HG02938 (cell line): ENCODE measurements at regions not wholly inside any gene's neighbourhood (a gene's known extent, or its start where the extent isn't known, plus 50 kb on each side); places are given as distances from the start of the nearest gene placed in this dataset.
"Not testable (repeated sequence)": the region's sequence is repeated elsewhere in the genome, so short reads cannot be mapped to it uniquely, and the experiment has no call there.

Experiments used
- ATAC-seq: cut with Tn5 transposase; IDR thresholded peaks from one replicate; pipeline ENCODE4 v1.9.1; 2021; ENCODE audit warnings: mild to moderate bottlenecking, moderate library complexity; ENCODE audit not compliant: unreplicated experiment

DNA sequence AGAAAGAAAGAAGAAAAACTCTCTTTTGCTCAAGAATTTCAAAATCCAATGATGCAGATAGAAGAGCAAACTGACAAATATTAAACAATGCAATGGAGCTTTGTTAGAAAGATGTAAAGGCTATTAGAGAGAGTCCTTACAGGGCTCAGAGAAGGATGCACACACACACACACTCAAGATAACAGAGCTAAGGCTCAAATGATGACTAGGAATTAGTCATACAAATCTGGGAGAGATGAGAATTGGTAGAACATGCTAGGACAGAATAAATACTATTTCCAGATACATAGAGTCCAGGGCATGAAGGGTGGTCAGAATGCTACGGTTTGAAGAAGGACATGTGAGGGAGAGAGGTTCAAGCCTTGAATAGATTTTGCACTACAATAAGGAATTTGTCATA, 650.1 kb upstream of the MDGA2 start:
- no peak for ATAC-seq

DNA sequence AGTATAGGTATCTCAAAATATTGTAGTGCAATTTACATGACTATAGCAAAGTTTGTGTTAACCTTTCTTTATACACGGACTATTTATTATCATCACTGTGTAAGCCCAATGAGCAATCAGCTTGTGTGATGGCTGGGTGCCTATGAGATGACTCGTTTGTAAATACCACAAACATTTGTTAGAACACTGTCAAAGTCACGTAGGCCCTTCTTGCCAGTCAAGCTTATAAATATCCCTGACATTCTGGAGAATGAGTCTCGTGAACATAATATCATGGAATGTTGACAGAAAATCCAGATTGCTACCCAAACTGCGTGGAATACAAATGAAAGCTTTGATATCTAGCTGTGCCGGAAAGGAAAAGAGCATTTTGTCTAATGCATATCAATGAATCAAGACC, 648.3 kb upstream of the MDGA2 start:
- ATAC-seq: no peak

DNA sequence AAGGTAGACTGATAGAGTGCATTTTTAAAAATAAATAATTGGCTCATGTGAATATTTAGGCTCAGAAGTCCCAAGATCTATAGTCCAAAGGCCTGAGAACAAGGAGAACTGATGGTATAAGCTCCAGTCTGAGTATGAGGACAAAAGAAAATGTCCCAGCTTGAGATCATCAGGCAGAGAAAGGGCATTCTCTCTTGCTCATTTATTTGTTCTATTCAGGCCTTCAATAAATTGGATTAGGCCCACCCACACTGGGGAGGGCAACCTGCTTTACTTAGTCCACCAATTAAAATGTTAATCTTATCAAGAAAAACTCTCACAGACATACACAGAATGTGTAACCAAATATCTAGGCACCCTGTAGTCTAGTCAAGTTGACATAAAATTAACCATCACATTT, 644.4 kb upstream of the MDGA2 start:
- ATAC-seq: no peak

DNA sequence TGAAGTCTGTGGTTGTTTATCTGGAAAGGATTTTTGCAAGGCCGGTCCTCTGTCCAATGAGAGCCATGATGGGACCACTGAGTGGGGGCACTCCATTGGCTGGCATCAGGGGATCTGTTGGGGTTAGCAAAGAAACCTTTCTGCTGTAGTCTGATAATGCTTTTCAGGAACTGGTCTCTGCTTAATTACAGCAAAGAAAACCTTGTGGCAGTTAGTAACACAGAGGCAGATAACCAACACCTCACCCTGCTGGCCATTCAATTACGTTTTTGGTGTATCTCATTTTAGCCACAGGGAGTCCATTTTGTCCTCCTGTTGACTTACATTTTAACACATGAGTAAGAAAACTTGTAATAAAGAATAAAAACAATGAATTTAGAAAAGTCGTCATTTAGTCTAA, 629.3 kb upstream of the MDGA2 start:
- ATAC-seq: no peak

DNA sequence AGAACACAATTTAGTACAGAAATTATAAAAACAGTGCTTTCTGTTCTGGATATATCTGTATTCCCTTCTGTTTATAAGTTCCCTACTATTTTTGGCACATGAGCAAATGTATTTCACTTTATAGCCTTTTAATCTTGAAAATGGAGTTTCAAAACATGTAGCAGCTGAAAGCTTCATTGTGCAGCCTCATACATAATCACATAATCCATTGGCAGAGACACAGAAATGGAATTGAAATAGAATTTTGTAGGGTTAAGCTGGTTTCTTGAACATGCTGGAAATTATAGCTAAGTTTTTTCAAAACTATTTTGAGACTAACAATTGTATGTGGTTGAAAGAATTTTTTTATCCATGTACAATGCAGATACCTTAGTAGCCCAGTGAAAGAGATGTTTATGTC, 614.3 kb upstream of the MDGA2 start:
- ATAC-seq: no peak

DNA sequence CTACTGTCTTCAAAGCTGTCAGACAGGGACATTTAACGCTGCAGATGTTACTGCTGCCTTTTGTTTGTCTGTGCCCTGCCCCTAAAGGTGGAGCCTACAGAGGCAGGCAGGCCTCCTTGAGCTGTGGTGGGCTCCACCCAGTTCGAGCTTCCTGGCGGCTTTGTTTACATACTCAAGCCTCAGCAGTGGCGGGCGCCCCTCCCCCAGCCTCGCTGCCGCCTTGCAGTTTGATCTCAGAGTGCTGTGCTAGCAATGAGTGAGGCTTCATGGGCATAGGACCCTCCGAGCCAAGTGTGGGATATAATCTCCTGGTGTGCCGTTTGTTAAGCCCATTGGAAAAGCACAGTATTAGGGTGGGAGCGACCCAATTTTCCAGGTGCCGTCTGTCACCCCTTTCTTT, 609.8 kb upstream of the MDGA2 start:
- not testable (repeated sequence) for ATAC-seq

DNA sequence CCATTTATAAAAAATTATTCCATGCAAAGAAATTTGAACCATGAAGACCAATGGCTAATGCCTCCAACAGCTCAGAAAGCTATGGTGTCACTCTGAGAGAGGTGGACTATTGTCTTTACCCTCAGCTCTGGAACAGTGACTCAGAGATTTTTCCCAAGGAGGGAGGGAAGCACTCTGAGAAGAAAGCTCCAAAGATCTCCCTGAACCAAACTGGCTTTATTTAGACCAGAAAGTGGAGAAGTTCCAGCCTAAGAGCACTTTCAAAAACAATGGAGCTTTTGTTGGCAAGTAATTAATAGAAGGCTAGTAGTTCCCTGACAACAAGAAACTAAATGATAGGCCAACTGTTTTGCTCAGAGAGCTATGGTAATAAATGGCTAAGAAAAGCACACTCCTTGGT, 599.9 kb upstream of the MDGA2 start:
- no peak for ATAC-seq

DNA sequence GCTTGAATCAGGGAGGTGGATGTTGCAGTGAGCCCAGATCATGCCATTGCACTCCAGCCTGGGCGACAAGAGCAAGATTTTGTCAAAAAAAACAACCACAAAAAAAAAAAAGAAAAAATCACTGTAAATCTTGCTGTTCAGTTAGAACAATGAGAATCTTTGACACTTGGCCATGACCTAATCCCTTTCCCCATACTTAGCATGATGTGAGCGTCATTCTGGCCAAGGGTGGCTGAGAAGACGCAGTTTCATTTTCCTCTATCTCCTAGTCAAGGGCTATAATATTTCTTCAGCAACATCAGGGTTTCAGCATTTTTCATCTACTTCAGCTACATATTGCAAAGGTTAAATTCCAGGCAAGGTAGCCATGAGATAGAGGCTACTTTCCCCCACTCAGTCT, 599.4 kb upstream of the MDGA2 start:
- no peak for ATAC-seq

DNA sequence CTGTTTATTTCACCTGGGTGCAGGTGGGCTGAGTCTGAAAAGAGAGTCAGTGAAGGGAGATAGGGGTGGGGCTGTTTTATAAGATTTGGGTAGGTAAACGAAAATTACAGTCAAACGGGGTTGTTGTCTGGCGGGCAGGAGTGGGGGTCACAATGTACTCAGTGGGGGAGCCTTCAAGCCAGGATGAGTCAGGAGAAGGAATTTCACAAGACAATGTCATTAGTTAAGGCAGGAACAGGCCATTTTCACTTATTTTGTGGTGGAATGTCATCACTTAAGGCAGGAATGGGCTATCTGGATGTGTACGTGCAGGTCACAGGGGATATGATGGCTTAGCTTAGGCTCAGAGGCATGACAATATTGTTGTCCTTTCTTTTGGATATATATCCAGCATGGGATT, 592.5 kb upstream of the MDGA2 start:
- not testable (repeated sequence) for ATAC-seq

DNA sequence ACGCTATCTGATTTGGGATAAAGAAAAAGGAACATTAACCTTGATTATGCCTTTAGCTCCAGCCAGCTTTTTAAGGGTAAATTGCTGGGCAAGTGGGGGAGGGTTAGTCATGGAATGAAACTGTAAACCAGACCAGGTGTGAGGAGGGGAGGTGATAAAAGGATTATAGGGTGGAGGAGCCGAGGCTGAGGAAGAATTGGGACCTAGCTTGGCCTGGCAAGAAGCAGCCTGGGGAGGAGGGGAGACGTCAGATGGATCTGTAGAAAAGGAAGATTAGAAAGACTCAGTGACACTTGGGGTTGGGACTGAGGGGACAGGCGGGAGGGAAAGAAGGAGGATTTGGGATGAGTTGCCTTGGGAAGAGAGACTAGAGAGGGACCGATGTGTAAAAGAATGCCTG, 590.8 kb upstream of the MDGA2 start:
- ATAC-seq: not testable (repeated sequence)

DNA sequence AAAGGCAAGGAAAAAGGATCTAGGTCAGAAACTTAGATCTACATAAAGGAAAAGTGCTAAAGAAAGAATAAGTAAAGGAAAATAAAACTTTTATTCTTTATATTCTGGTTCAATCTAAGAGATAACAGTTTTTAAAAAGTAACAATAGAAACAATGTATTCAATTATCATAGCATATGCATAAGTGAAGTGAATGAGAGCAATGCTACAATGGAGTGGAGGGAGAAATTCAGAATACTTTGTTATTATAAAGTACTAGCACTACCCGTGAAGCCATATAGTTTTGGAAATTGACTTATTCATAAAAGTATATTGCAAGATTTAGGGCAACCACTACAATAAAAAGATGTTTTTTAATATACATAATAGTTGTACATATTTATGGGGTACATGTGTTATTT, 586.0 kb upstream of the MDGA2 start:
- ATAC-seq: no peak

DNA sequence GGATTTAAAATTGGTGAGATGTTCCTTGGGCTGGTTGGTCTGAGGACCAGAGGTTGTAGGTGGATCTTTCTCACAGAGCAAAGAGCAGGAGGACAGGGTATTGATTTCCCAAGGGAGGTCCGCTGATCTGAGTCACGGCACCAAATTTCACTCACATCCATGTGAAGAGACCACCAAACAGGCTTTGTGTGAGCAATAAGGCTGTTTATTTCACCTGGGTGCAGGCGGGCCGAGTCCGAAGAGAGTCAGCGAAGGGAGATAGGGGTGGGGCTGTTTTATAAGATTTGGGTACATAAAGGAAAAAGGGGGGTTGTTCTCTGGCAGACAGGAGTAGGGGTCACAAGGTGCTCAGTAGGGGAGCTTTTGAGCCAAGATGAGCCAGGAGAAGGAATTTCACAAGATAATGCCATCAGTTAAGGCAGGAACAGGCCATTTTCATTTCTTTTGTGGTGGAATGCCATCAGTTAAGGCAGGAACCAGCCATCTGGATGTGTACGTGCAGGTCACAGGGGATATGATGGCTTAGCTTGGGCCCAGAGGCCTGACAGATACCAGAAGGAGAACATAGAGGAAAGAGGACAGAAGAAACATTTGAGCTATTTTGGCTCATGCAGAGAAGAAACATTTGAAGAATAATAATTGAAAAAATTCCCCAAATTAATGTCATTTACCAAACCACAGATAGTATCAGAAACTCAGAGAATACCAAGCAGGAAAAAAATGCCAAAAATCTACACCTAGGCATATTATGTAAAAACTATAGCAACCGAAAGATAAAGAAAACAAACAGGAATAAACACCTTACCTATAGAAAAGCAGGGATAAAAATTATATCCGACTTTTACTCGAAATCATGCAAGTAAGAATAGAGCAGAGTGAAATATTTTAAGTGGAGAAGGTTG, 585.2 kb upstream of the MDGA2 start:
- not testable (repeated sequence) for ATAC-seq

DNA sequence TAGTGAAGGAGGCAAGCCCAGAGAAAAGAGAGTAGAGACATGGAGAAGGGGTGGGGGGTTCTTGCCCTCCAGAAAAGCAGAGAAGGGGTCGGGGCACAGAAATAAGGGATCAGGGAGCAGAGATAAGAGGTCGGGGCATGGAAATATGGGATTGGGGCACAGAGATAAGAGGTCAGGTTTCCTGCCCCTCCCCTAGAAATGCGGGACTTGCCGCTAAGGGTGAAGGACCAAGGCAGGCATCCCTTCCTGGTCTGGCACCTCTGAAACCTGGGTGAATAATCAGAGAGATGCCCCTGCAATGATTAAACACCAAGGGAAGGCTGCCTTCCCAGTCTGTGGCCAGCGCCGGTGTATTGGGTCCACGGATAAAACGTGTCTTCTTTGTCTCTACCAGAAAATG, 584.5 kb upstream of the MDGA2 start:
- ATAC-seq: not testable (repeated sequence)

DNA sequence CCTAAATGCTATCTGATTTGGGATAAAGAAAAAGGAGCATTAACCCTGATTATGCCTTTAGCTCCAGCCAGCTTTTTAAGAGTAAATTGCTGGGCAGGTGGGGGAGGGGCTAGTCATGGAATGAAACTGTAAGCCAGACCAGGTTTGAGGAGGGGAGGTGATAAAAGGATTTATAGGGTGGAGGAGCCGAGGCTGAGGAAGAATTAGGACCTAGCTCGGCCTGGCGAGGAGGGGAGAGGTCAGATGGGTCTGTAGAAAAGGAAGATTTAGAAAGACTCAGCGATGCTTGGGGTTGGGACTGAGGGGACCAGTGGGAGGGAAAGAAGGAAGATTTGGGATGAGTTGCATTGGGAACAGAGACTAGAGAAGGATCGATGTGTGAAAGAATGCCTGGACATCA, 583.8 kb upstream of the MDGA2 start:
- ATAC-seq: not testable (repeated sequence)

DNA sequence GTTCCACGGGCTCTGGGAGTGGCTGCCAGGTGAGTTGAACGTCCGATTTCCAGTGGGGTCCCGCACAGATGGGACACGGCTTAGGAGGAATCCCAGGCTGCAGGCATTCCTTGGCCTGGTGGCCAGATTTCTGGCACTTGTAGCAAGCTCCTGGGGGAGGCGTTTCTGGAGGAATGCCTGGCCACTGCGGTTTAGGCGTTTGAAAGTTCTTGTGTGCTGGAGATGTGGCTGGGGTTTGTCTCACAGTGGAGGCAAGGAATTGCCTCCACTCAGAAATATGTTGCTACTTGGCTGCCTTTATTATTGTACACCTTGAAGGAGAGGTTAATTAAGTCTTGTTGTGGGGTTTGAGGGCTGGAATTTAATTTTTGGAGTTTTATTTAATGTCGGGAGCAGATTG, 583.3 kb upstream of the MDGA2 start:
- ATAC-seq: not testable (repeated sequence)

DNA sequence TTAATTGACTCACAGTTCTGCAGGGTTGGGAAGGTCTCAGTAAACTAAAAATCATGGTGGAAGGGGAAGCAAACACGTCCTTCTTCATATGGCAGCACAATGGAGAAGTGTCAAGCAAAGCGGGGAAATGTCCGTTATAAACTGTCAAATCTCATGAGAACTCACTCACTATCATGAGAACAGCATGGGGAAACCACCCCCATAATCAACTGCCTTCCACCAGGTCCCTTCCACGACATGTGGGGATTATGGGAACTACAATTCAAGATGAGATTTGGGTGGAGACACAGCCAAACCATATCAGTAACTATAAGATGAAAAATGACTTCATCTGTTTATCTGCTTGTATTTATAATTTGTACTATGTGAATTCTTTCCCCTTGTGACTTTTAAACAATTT, 577.6 kb upstream of the MDGA2 start:
- ATAC-seq: no peak

DNA sequence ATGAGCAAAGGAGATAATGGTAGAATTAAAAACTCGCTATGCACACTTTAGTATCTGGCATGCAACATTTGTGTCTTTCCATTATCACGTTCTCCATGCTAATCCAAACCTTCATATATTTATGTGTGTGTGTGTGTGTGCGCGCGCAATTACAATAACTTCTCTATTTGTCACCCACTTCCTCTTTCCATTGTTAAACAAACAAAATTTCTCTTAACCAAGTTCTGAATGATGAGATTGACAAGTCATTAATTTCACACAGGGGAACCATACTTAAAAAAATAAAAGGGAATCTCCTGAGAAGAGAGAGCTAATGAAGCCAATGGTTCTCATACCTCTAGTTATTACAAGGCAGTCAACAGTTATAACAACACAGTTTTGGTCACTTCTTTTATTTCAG, 575.9 kb upstream of the MDGA2 start:
- no peak for ATAC-seq

DNA sequence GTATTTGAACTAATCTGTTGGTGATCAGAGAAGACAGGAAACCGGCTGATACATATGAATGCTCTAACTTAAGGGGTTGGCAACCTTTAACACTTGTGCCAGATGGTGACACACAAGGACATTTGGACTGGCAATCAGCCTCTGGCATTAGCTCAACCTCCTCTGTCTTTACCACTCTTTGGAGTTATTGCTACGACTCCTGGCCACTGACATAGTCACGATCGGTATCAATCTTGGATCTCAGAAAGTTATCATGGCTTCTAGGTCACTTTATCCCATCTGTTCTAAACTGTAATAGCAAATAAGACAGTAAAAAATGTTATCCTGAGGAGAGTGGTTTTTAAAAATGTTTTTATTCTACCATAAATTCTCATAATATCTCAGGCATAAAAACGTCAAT, 575.2 kb upstream of the MDGA2 start:
- ATAC-seq: no peak

DNA sequence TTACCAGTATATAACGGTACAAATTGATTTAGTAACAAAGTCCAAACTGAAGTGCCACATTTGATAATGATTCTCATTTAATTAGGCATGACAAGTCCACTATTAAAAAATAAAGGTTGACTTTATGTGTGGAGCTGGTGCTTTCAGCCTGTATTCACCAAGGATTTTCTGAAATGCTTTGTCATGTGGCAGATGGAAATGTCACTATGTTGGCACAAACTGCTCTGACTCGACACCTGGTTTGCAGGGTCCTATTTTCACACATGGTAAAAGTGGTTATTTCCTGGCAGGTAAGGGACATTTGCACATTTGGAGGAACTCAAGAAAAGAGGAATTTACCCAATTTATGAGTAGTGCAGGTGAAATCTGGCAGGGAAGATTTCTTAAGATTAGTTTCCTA, 572.6 kb upstream of the MDGA2 start:
- no peak for ATAC-seq

DNA sequence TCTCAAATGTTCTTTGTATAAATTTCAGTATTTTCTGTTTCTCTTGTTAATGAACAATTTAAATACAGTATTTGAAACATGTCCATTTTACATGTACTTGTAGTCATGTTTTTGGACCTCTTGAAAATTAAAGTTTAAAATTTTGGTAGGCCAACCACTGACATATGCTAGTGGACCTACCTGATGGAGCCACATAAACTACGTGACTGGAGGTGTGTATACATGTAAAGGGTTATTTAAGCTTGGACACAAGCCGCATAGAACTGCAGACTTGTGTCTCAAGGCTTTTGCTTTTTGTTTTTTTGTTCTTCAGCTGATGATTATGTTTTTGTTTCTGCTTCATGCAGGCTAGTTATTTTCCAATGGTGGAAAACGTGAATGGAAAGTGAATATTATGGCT, 568.5 kb upstream of the MDGA2 start:
- ATAC-seq: no peak

DNA sequence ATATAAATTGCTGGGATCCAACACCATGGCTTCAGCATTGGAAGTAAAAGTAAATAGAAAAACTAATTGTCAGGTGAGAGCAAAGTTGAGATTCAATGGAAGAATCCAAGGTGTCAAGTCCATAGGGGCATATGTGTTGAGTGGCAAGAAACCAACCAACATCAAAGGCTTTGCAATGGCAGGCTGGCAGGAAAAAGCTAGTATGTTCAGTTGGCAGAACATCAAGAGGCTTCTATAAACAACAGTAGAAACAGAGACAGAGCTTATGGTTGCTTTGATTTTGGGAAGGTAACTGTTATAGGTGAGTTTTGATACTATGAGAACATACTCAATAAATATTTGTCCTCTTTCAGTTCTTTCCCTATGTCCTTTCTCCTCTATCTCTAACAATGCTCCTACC, 553.7 kb upstream of the MDGA2 start:
- ATAC-seq: no peak

DNA sequence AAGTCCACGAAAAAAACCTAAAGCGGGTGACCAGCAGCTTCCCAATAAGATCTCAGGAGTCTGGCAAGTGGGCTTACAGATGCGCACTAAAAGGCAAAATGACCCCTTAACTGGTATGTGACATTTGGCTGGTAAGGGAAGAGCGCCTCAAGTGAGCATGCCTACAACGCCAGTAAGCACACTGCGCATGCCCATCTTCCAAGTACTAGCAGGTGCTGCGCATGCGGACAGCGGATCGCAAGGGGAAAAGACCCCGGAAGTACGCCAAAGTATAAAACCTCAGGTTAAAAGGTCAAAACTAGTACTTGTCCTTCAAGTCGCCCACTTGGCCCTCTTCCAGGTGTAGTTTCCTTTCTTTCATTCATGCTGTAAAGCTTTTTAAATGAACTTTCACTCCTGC, 518.5 kb upstream of the MDGA2 start:
- no peak for ATAC-seq

DNA sequence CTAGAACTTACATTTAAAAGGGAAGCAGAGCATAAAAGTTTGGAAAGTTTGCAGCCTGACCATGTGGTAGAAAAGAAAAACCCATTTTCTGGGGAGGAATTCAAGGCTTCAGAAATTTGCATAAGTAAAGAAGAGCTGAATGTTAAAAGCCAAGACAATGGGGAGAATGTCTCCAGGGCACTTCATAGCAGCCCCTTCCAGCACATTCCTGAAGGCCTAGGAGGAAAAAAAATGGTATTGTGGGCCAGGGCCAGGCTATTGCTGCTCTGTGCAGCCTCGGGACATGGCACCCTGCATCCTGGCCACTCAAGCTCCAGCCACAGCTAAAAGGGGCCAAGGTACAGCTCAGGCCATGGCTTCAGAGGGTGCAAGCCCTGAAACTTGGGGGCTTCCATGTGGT, 474.2 kb upstream of the MDGA2 start:
- not testable (repeated sequence) for ATAC-seq
